GM06990 (cell line): ENCODE measurements at regions not wholly inside any gene's neighbourhood (a gene's known extent, or its start where the extent isn't known, plus 50 kb on each side); places are given as distances from the start of the nearest gene placed in this dataset.
A peak's percentile ranks its signal among the peaks of the same experiment; 100 is the strongest.

Experiments
- DNase-seq: peaks from one replicate; pipeline ENCODE4 v3.0.0-alpha.2; 2011; ENCODE audit not compliant: insufficient read length; ENCODE audit errors: extremely low read depth
- H3K27me3 ChIP-seq: replicated peaks from 2 replicates; pipeline ENCODE4 v1.6.0; 2011; ENCODE audit warnings: low read length; ENCODE audit not compliant: control insufficient read depth, insufficient read depth
- H3K36me3 ChIP-seq: 2 replicates; pipeline ENCODE4 v1.5.1; 2011; ENCODE audit warnings: low read length; ENCODE audit not compliant: control insufficient read depth, insufficient read depth
- H3K4me3 ChIP-seq: replicated peaks from 2 replicates; pipeline ENCODE4 v1.5.1; 2011; ENCODE audit warnings: low read depth, mild to moderate bottlenecking, control low read depth, low read length
- CTCF ChIP-seq: IDR thresholded peaks from 2 replicates; pipeline ENCODE4 v1.5.1; 2011; ENCODE audit warnings: low read length, control low read depth, mild to moderate bottlenecking, inconsistent platforms; ENCODE audit not compliant: insufficient read depth, poor library complexity, severe bottlenecking

- no peak for TF ChIP-seq CTCF
- H3K36me3 ChIP-seq, result no peaks in the 10 kb centered on the region
- no peak overlapping the region for H3K4me3 ChIP-seq
- DNase-seq, result no peak
- no peaks in the 10 kb centered on the region for H3K27me3 ChIP-seq
Measured at GRCh38 chr11:32256466-32256865, 165.6 kb downstream of the RCN1 start.

GRCh38 chr11:32259641-32260081 lies 168.8 kb downstream of the RCN1 start:
- no peak for TF ChIP-seq CTCF
- Histone ChIP-seq H3K4me3 (no peak overlapping the region), H3K36me3 (no peaks in the 10 kb centered on the region), H3K27me3 (no peaks in the 10 kb centered on the region)
- DNase-seq, result peak; percentile 26

GRCh38 chr11:32262367-32262766 lies 171.5 kb downstream of the RCN1 start:
- H3K36me3 ChIP-seq, result no peaks in the 10 kb centered on the region
- no peak for DNase-seq
- H3K4me3 ChIP-seq, result no peak overlapping the region

DNA sequence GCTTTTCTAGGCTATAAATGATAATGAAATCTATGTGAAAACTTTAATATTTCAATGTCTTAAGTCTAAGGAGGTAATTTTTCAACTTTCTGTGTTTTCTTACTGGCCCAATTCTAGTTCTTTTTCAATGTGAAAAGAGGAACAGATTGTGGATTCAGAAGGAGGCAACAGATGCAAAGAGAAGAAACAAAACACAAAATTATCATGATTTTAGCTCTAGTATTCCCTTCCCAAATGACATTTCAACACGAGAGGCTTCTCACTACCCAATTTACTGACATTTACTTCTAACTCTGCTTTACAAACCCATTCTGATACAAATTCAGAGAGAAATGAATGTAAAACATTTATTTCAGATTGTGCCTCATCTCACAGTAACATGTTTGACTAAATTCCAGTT lies 169.4 kb downstream of the WT1 start:
- no peaks in the 10 kb centered on the region for H3K36me3 ChIP-seq
- TF ChIP-seq CTCF, result no peak
- no peak for DNase-seq
- H3K4me3 ChIP-seq, result no peak overlapping the region
- H3K27me3 ChIP-seq, result no peaks in the 10 kb centered on the region

More at GRCh38 chr11:32262367-32262766, 171.5 kb downstream of the RCN1 start:
- TF ChIP-seq CTCF, result no peak
- no peaks in the 10 kb centered on the region for H3K27me3 ChIP-seq

DNA sequence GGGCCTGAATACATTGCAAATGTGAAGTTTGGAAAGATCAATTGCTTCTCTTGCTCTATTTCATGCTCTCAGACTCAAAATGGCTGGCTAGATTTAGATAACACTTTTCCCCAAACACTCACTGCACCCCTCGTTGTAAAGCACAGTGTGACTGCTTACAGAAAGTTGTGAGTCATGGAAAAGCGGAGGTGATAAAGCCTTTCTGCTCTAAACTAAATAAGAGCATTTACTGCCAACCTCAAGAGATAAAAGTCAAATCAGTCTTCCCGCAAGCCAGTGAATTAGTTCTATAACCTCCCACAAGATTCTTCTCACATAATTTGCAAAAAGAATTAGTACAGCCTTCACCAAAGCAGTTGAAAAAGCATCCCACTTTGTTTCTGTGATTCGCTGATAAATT lies 168.7 kb downstream of the WT1 start:
- DNase-seq, result no peak
- TF ChIP-seq CTCF, result no peak
- no peak overlapping the region for H3K4me3 ChIP-seq
- no peaks in the 10 kb centered on the region for H3K27me3 ChIP-seq
- H3K36me3 ChIP-seq, result no peaks in the 10 kb centered on the region

GRCh38 chr11:32267679-32268187 lies 167.6 kb downstream of the WT1 start:
- no peak overlapping the region for H3K4me3 ChIP-seq

More at GRCh38 chr11:32267679-32268187, 167.6 kb downstream of the WT1 start:
- no peak for DNase-seq
- Histone ChIP-seq H3K27me3 (no peaks in the 10 kb centered on the region), H3K36me3 (no peaks in the 10 kb centered on the region)
- TF ChIP-seq CTCF, result no peak
